Liver (tissue), 7 donors: ENCODE measurements at regions not wholly inside any gene's neighbourhood (a gene's known extent, or its start where the extent isn't known, plus 50 kb on each side); places are given as distances from the start of the nearest gene placed in this dataset.

ENCODE experiments used
- DNase-seq: peaks from one replicate; pipeline ENCODE4 v3.0.0-alpha.2; 2017; ENCODE audit warnings: low spot score
- H3K27ac ChIP-seq, 2 donors: one replicate each; pipeline ENCODE4 v1.7.0; 2013; ENCODE audit warnings: inconsistent platforms in 2 of 2, low read length in 2 of 2, control low read depth in 1 of 2, low read depth in 1 of 2, mild to moderate bottlenecking in 1 of 2
- H3K27me3 ChIP-seq, 4 donors: one replicate each; pipeline versions ENCODE4 v1.6.1 to v1.7.0; 2013; ENCODE audit warnings: low read length in 3 of 4, inconsistent platforms in 1 of 4, mild to moderate bottlenecking in 1 of 4, moderate library complexity in 1 of 4; ENCODE audit not compliant: control insufficient read depth in 4 of 4, insufficient read depth in 4 of 4
- H3K36me3 ChIP-seq, 4 donors: one replicate each; pipeline versions ENCODE4 v1.6.1 to v1.7.0; 2013; ENCODE audit warnings: low read length in 3 of 4, mild to moderate bottlenecking in 3 of 4, low read depth in 1 of 4, moderate library complexity in 1 of 4; ENCODE audit not compliant: control insufficient read depth in 4 of 4, insufficient read depth in 3 of 4
- H3K4me1 ChIP-seq, 4 donors: one replicate each; pipeline versions ENCODE4 v1.6.1 to v1.7.0; 2013; ENCODE audit warnings: low read length in 3 of 4, mild to moderate bottlenecking in 3 of 4, moderate library complexity in 1 of 4; ENCODE audit not compliant: control insufficient read depth in 4 of 4, insufficient read depth in 4 of 4
- H3K4me3 ChIP-seq, 3 donors: one replicate each; pipeline versions ENCODE4 v1.6.1 to v1.7.0; 2013; ENCODE audit warnings: low read length in 3 of 3, control low read depth in 1 of 3, low read depth in 1 of 3, mild to moderate bottlenecking in 1 of 3
- H3K9ac ChIP-seq, 2 donors: one replicate each; pipeline ENCODE4 v1.7.0; 2013; ENCODE audit warnings: low read length in 2 of 2, mild to moderate bottlenecking in 2 of 2, moderate library complexity in 2 of 2, control low read depth in 1 of 2, low read depth in 1 of 2
- H3K9me3 ChIP-seq, 4 donors: one replicate each; pipeline versions ENCODE4 v1.6.1 to v1.7.0; 2013; ENCODE audit warnings: low read length in 3 of 4; ENCODE audit not compliant: control insufficient read depth in 4 of 4
- EGR1 ChIP-seq, 2 donors: IDR thresholded peaks; 2 replicates each; pipeline ENCODE4 v1.6.1; 2016 to 2018; ENCODE audit warnings: antibody characterized with exemption in 2 of 2, low read depth in 2 of 2
- FOXA1 ChIP-seq: IDR thresholded peaks from 2 replicates; pipeline ENCODE4 v1.6.1; 2016; ENCODE audit warnings: antibody characterized with exemption
- GABPA ChIP-seq, 2 donors: IDR thresholded peaks in 1 of 2; conservative IDR thresholded peaks in 1 of 2; 2 replicates each; pipeline ENCODE4 v1.6.1; 2016; ENCODE audit warnings: antibody characterized with exemption in 2 of 2, mild to moderate bottlenecking in 1 of 2, moderate library complexity in 1 of 2
- HNF4A ChIP-seq, 2 donors: conservative IDR thresholded peaks; 2 replicates each; pipeline ENCODE4 v1.6.1; 2016; ENCODE audit warnings: antibody characterized with exemption in 2 of 2, mild to moderate bottlenecking in 2 of 2
- HNF4G ChIP-seq: IDR thresholded peaks from 2 replicates; pipeline ENCODE4 v1.6.1; 2016; ENCODE audit warnings: antibody characterized with exemption
- JUND ChIP-seq, 2 donors: IDR thresholded peaks; 2 replicates each; pipeline ENCODE4 v1.6.1; 2016; ENCODE audit warnings: antibody characterized with exemption in 2 of 2
- REST ChIP-seq: IDR thresholded peaks from 2 replicates; pipeline ENCODE4 v1.6.1; 2016; ENCODE audit warnings: antibody characterized with exemption, mild to moderate bottlenecking
- RXRA ChIP-seq, 2 donors: IDR thresholded peaks; 2 replicates each; pipeline ENCODE4 v1.6.1; 2017 to 2018; ENCODE audit warnings: antibody characterized with exemption in 2 of 2, mild to moderate bottlenecking in 1 of 2
- SP1 ChIP-seq: IDR thresholded peaks from 2 replicates; pipeline ENCODE4 v1.6.1; 2018; ENCODE audit warnings: antibody characterized with exemption, mild to moderate bottlenecking
- TAF1 ChIP-seq: conservative IDR thresholded peaks from 2 replicates; pipeline ENCODE4 v1.6.1; 2016; ENCODE audit warnings: antibody characterized with exemption, mild to moderate bottlenecking
- WGBS: extraction: QIAGEN DNeasy Blood & Tissue Kit; methylation state at CpG from one replicate; pipeline ENCODE4 v1.1.7; 2013; 5-methylcytosine and 5-hydroxymethylcytosine counted together
- TF ChIP-seq, protein P1 (sequence below): IDR thresholded peaks from 2 replicates; pipeline ENCODE4 v1.6.1; 2016; ENCODE audit warnings: antibody characterized with exemption
- TF ChIP-seq, protein P2 (sequence below): IDR thresholded peaks from 2 replicates; pipeline ENCODE4 v1.6.1; 2016; ENCODE audit warnings: antibody characterized with exemption
- TF ChIP-seq, protein P3 (sequence below): IDR thresholded peaks from 2 replicates; pipeline ENCODE4 v1.6.1; 2016; ENCODE audit warnings: antibody characterized with exemption
- donor health status: healthy.
- donor health status: healthy.
- donor health status: healthy.
- donor health status: healthy.

GRCh38 chr2:49858113-49858490 is 703.8 kb upstream of the FSHR start:
- Histone ChIP-seq H3K36me3 (no peaks in the 10 kb centered on the region), H3K9ac (no peak overlapping the region), H3K4me1 (no peaks in the 10 kb centered on the region), H3K9me3 (no peaks in the 10 kb centered on the region), H3K27me3 (no peaks in the 10 kb centered on the region), H3K4me3 (no peak overlapping the region), H3K27ac (no peak overlapping the region)
- TF ChIP-seq FOXA1 (no peak), SP1 (no peak), TAF1 (no peak), HNF4A (conservative IDR thresholded peaks at IDR 0.05) (no peak), EGR1 (IDR thresholded peaks at IDR 0.05; ENCODE audit: low read depth in 2 of 2) (no peak), JUND (IDR thresholded peaks at IDR 0.05) (no peak), REST (no peak)
- TF ChIP-seq, protein P1, sequence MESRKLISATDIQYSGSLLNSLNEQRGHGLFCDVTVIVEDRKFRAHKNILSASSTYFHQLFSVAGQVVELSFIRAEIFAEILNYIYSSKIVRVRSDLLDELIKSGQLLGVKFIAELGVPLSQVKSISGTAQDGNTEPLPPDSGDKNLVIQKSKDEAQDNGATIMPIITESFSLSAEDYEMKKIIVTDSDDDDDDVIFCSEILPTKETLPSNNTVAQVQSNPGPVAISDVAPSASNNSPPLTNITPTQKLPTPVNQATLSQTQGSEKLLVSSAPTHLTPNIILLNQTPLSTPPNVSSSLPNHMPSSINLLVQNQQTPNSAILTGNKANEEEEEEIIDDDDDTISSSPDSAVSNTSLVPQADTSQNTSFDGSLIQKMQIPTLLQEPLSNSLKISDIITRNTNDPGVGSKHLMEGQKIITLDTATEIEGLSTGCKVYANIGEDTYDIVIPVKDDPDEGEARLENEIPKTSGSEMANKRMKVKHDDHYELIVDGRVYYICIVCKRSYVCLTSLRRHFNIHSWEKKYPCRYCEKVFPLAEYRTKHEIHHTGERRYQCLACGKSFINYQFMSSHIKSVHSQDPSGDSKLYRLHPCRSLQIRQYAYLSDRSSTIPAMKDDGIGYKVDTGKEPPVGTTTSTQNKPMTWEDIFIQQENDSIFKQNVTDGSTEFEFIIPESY = no peak
- TF ChIP-seq, protein P2, sequence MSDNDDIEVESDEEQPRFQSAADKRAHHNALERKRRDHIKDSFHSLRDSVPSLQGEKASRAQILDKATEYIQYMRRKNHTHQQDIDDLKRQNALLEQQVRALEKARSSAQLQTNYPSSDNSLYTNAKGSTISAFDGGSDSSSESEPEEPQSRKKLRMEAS = no peak
- TF ChIP-seq, protein P3, sequence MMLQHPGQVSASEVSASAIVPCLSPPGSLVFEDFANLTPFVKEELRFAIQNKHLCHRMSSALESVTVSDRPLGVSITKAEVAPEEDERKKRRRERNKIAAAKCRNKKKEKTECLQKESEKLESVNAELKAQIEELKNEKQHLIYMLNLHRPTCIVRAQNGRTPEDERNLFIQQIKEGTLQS = no peak
- no peak for DNase-seq
- WGBS = 73% methylated on average over 3 of the region's 3 CpGs

GRCh38 chr2:49857371-49858112 is 703.2 kb upstream of the FSHR start:
- Histone ChIP-seq H3K4me1 (no peaks in the 10 kb centered on the region), H3K4me3 (no peak overlapping the region), H3K36me3 (no peaks in the 10 kb centered on the region), H3K9me3 (no peaks in the 10 kb centered on the region), H3K9ac (no peak overlapping the region), H3K27me3 (no peaks in the 10 kb centered on the region), H3K27ac (no peak overlapping the region)
- TF ChIP-seq HNF4G (no peak), EGR1 (IDR thresholded peaks at IDR 0.05; ENCODE audit: low read depth in 2 of 2) (no peak)
- WGBS = 69% methylated on average over 2 of the region's 2 CpGs
- DNase-seq = no peak

DNA sequence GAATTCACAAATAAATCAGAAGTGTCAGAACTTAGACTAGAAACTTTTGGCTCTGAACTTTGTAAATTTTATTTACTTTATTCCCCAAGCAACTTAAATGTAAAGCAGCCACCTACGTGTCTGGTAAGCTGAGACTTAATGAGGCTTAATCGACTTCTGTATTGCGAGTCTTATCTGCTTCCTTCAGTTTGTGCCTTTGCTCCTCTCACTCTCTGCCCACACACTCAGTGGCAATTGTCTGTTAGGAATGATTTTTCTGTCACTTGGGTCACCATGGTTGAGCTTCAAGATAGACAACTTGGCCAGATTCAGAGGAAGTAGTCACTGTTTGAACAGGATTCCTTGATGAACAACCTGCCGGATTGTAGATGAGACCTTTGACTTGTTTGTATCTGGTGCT is 691.4 kb upstream of the FSHR start:
- no peaks in the 10 kb centered on the region for H3K9me3 ChIP-seq
- H3K27ac ChIP-seq = no peak overlapping the region
- DNase-seq = no peak
- H3K36me3 ChIP-seq = no peaks in the 10 kb centered on the region
- H3K9ac ChIP-seq = no peak overlapping the region
- 51% methylated on average over 4 of the region's 4 CpGs for WGBS
- no peaks in the 10 kb centered on the region for H3K4me1 ChIP-seq
- H3K4me3 ChIP-seq = no peak overlapping the region
- H3K27me3 ChIP-seq = peaks cover 0 to 2% (median 0%) of the 10 kb centered on the region in 4 donors
- TF ChIP-seq EGR1 (IDR thresholded peaks at IDR 0.05; ENCODE audit: low read depth in 2 of 2) (no peak), HNF4G (no peak), RXRA (IDR thresholded peaks at IDR 0.05) (no peak), REST (no peak), GABPA (IDR thresholded peaks at IDR 0.05 in 1 of 2, conservative IDR thresholded peaks at IDR 0.05 in 1 of 2) (no peak), FOXA1 (no peak)
- TF ChIP-seq, protein P1 = no peak
